NCI-H2081 (cell line): ENCODE measurements at regions not wholly inside any gene's neighbourhood (a gene's known extent, or its start where the extent isn't known, plus 50 kb on each side); places are given as distances from the start of the nearest gene placed in this dataset.

ENCODE experiments used
- DNase-seq, 2 experiments: peaks; one replicate each; lab custom pipeline; 2025; lab: John Stamatoyannopoulos, UW

GRCh38 chr18:64253222-64253621 lies 104.3 kb upstream of the LINC00305 start:
- DNase-seq: no peak

GRCh38 chr18:64248836-64249235 lies 99.9 kb upstream of the LINC00305 start:
- DNase-seq: no peak

GRCh38 chr18:64245126-64245861 lies 96.4 kb upstream of the LINC00305 start:
- no peak for DNase-seq

- DNase-seq: peak; percentile 8 to 50
Measured at GRCh38 chr18:64244571-64244970, 95.7 kb upstream of the LINC00305 start.

GRCh38 chr18:64240316-64240715 lies 91.4 kb upstream of the LINC00305 start:
- DNase-seq: no peak

- no peak for DNase-seq
Measured at GRCh38 chr18:64238076-64238475, 89.2 kb upstream of the LINC00305 start.

- DNase-seq: no peak
Measured at GRCh38 chr18:64234321-64234720, 85.4 kb upstream of the LINC00305 start.

GRCh38 chr18:64233851-64234250 lies 85.0 kb upstream of the LINC00305 start:
- DNase-seq: no peak

- DNase-seq: no peak
Measured at GRCh38 chr18:64220941-64221340, 72.1 kb upstream of the LINC00305 start.

GRCh38 chr18:64219517-64219916 lies 70.6 kb upstream of the LINC00305 start:
- DNase-seq: peak in 1 of 2 experiments; percentile 3

- no peak for DNase-seq
Measured at GRCh38 chr18:64210401-64210949, 61.6 kb upstream of the LINC00305 start.

- no peak for DNase-seq
Measured at GRCh38 chr18:64208516-64208915, 59.6 kb upstream of the LINC00305 start.

GRCh38 chr18:64207820-64208219 lies 58.9 kb upstream of the LINC00305 start:
- no peak for DNase-seq

GRCh38 chr18:64203295-64203694 lies 54.4 kb upstream of the LINC00305 start:
- DNase-seq: no peak

GRCh38 chr18:64202863-64203262 lies 54.0 kb upstream of the LINC00305 start:
- no peak for DNase-seq

- DNase-seq: no peak
Measured at GRCh38 chr18:64202210-64202836, 53.4 kb upstream of the LINC00305 start.

GRCh38 chr18:64201781-64202180 lies 52.9 kb upstream of the LINC00305 start:
- no peak for DNase-seq

- DNase-seq: no peak
Measured at GRCh38 chr18:64199581-64199980, 50.7 kb upstream of the LINC00305 start.
